H9 (cell line): ENCODE measurements at regions not wholly inside any gene's neighbourhood (a gene's known extent, or its start where the extent isn't known, plus 50 kb on each side); places are given as distances from the start of the nearest gene placed in this dataset.

Source experiments
- DNase-seq: peaks from one replicate; pipeline ENCODE4 v3.0.0-alpha.2; 2017
- H2AFZ ChIP-seq: one replicate; pipeline ENCODE4 v1.6.1; 2013; ENCODE audit warnings: mild to moderate bottlenecking, low read length, control low read depth, moderate library complexity
- H2AK5ac ChIP-seq: 2 replicates; pipeline ENCODE4 v1.6.1; 2013; ENCODE audit warnings: low read length, control low read depth, mixed read lengths; ENCODE audit not compliant: insufficient read length
- H2BK120ac ChIP-seq: one replicate; pipeline ENCODE4 v1.6.1; 2013; ENCODE audit warnings: low read depth, mild to moderate bottlenecking, low read length, control low read depth, inconsistent platforms; ENCODE audit not compliant: poor library complexity, severe bottlenecking
- H2BK12ac ChIP-seq: 2 replicates; pipeline ENCODE4 v1.6.1; 2013; ENCODE audit warnings: low read length, control low read depth, mixed read lengths, low read depth; ENCODE audit not compliant: insufficient read length
- H2BK15ac ChIP-seq: 2 replicates; pipeline ENCODE4 v1.6.1; 2013; ENCODE audit warnings: low read depth, low read length, control low read depth
- H2BK20ac ChIP-seq: one replicate; pipeline ENCODE4 v1.6.1; 2013; ENCODE audit warnings: low read depth, mild to moderate bottlenecking, low read length, control low read depth, inconsistent platforms; ENCODE audit not compliant: poor library complexity, severe bottlenecking
- H2BK5ac ChIP-seq: 2 replicates; pipeline ENCODE4 v1.6.1; 2013; ENCODE audit warnings: low read length, control low read depth, mixed read lengths; ENCODE audit not compliant: insufficient read length
- H3K14ac ChIP-seq: 2 replicates; pipeline ENCODE4 v1.6.1; 2013; ENCODE audit warnings: low read length, control low read depth; ENCODE audit not compliant: insufficient read depth
- H3K18ac ChIP-seq: 2 replicates; pipeline ENCODE4 v1.6.1; 2013; ENCODE audit warnings: low read depth, mild to moderate bottlenecking, mixed read lengths, low read length, control low read depth; ENCODE audit not compliant: insufficient read length
- H3K23ac ChIP-seq: 2 replicates; pipeline ENCODE4 v1.6.1; 2013; ENCODE audit warnings: low read length, control low read depth, mixed read lengths, low read depth; ENCODE audit not compliant: insufficient read length
- H3K23me2 ChIP-seq: 2 replicates; pipeline ENCODE4 v1.6.1; 2013; ENCODE audit warnings: low read depth, mild to moderate bottlenecking, mixed read lengths, low read length, control low read depth; ENCODE audit not compliant: insufficient read length, poor library complexity, severe bottlenecking
- H3K27ac ChIP-seq: 2 replicates; pipeline ENCODE4 v1.5.1; 2013; ENCODE audit warnings: low read length, control low read depth, mixed read lengths, low read depth; ENCODE audit not compliant: insufficient read length
- H3K27me3 ChIP-seq: 2 replicates; pipeline ENCODE4 v1.6.1; 2013; ENCODE audit warnings: low read length, control low read depth, inconsistent platforms; ENCODE audit not compliant: insufficient read depth
- H3K4ac ChIP-seq: 2 replicates; pipeline ENCODE4 v1.6.1; 2013; ENCODE audit warnings: low read depth, mild to moderate bottlenecking, control low read depth, inconsistent platforms, low read length, moderate library complexity
- H3K4me1 ChIP-seq: 2 replicates; pipeline ENCODE4 v1.6.1; 2013; ENCODE audit warnings: low read length, control low read depth, inconsistent platforms; ENCODE audit not compliant: insufficient read depth
- H3K4me2 ChIP-seq: 2 replicates; pipeline ENCODE4 v1.6.1; 2013; ENCODE audit warnings: low read length, control low read depth, mixed read lengths; ENCODE audit not compliant: insufficient read length, insufficient read depth
- H3K56ac ChIP-seq: 2 replicates; pipeline ENCODE4 v1.6.1; 2013; ENCODE audit warnings: low read depth, mild to moderate bottlenecking, mixed read lengths, low read length, control low read depth; ENCODE audit not compliant: insufficient read length
- H3K79me1 ChIP-seq: 2 replicates; pipeline ENCODE4 v1.6.1; 2013; ENCODE audit warnings: low read depth, mild to moderate bottlenecking, moderate library complexity, low read length, control low read depth, inconsistent platforms; ENCODE audit not compliant: insufficient read depth, poor library complexity, severe bottlenecking
- H3K79me2 ChIP-seq: 2 replicates; pipeline ENCODE4 v1.6.1; 2013; ENCODE audit warnings: low read length, control low read depth, inconsistent platforms; ENCODE audit not compliant: insufficient read depth
- H3K9ac ChIP-seq: 2 replicates; pipeline ENCODE4 v1.6.1; 2013; ENCODE audit warnings: low read length, control low read depth, mixed read lengths; ENCODE audit not compliant: insufficient read length; ENCODE audit errors: extremely low read depth
- H3K9me3 ChIP-seq: one replicate; pipeline ENCODE4 v1.6.1; 2013; ENCODE audit warnings: low read depth, low read length, inconsistent platforms; ENCODE audit not compliant: control insufficient read depth
- H3T11ph ChIP-seq: one replicate; pipeline ENCODE4 v1.6.1; 2013; ENCODE audit warnings: mild to moderate bottlenecking, low read length, control low read depth, inconsistent platforms
- H4K20me1 ChIP-seq: one replicate; pipeline ENCODE4 v1.6.1; 2013; ENCODE audit not compliant: control insufficient read depth, insufficient read length, insufficient read depth
- H4K5ac ChIP-seq: 2 replicates; pipeline ENCODE4 v1.6.1; 2013; ENCODE audit warnings: low read depth, mild to moderate bottlenecking, mixed read lengths, low read length, control low read depth; ENCODE audit not compliant: insufficient read length
- H4K8ac ChIP-seq: replicated peaks from 2 replicates; pipeline ENCODE4 v1.6.1; 2013; ENCODE audit warnings: low read length, control low read depth, mixed read lengths, low read depth; ENCODE audit not compliant: insufficient read length
- H4K91ac ChIP-seq: 2 replicates; pipeline ENCODE4 v1.6.1; 2013; ENCODE audit warnings: low read depth, mild to moderate bottlenecking, moderate library complexity, mixed read lengths, low read length, control low read depth; ENCODE audit not compliant: insufficient read length
- H3K27ac Mint-ChIP-seq, 3 experiments: 2 replicates in 2 of 3; 3 replicates in 1 of 3; pipeline ENCODE4 v1.8.0; 2020 to 2021; ENCODE audit warnings: mixed read lengths in 3 of 3, mild to moderate bottlenecking in 1 of 3, moderate library complexity in 1 of 3
- H3K27me3 Mint-ChIP-seq: 2 replicates; pipeline ENCODE4 v1.8.0; 2021; ENCODE audit warnings: low read depth, mild to moderate bottlenecking, moderate library complexity, mixed read lengths
- H3K36me3 Mint-ChIP-seq, 3 experiments: 2 replicates in 2 of 3; 3 replicates in 1 of 3; pipeline ENCODE4 v1.8.0; 2020 to 2021; ENCODE audit warnings: low read depth in 3 of 3, mixed read lengths in 3 of 3; ENCODE audit not compliant: insufficient read depth in 1 of 3
- H3K4me1 Mint-ChIP-seq, 2 experiments: 2 replicates each; pipeline ENCODE4 v1.8.0; 2020; ENCODE audit warnings: mixed read lengths in 2 of 2
- H3K4me3 Mint-ChIP-seq, 2 experiments: 2 replicates in 1 of 2; 3 replicates in 1 of 2; pipeline ENCODE4 v1.8.0; 2020 to 2021; ENCODE audit warnings: mild to moderate bottlenecking in 2 of 2, mixed read lengths in 2 of 2, moderate library complexity in 1 of 2
- H3K9me3 Mint-ChIP-seq, 2 experiments: 2 replicates in 1 of 2; 3 replicates in 1 of 2; pipeline ENCODE4 v1.8.0; 2020; ENCODE audit warnings: mild to moderate bottlenecking in 2 of 2, mixed read lengths in 2 of 2, moderate library complexity in 1 of 2
- CTCF ChIP-seq: fragments of 200-600 bp; sonication (generic); conservative IDR thresholded peaks from 3 replicates; pipeline ENCODE4 v1.8.0; 2021; ENCODE audit warnings: antibody characterized with exemption, mild to moderate bottlenecking
- WGBS: extraction: QIAGEN DNeasy Blood & Tissue Kit; methylation state at CpG from one replicate; pipeline ENCODE4 v1.1.7; 2013; ENCODE audit warnings: missing lambda C conversion rate, low lambda C conversion rate, mixed read lengths; ENCODE audit not compliant: insufficient read length; ENCODE audit errors: extremely low coverage; 5-methylcytosine and 5-hydroxymethylcytosine counted together

GRCh38 chr3:102037791-102038190 is 188.5 kb downstream of the NFKBIZ start:
- no peak for DNase-seq
- no peak overlapping the region for H3K27ac ChIP-seq
- no peak overlapping the region for H4K91ac ChIP-seq
- no peaks in the 10 kb centered on the region for H3K23me2 ChIP-seq
- H3K79me1 ChIP-seq = no peaks in the 10 kb centered on the region
- H3T11ph ChIP-seq = no peak overlapping the region
- H3K56ac ChIP-seq = no peak overlapping the region
- no peak overlapping the region for H3K4ac ChIP-seq
- H2BK120ac ChIP-seq = no peak overlapping the region
- Mint-ChIP-seq H3K27ac (no peak overlapping the region), H3K4me3 (no peak overlapping the region), H3K4me1 (no peaks in the 10 kb centered on the region), H3K36me3 (peaks cover 12 to 24% (median 19%) of the 10 kb centered on the region in 3 experiments), H3K9me3 (peaks cover 30 to 31% of the 10 kb centered on the region in 2 experiments), H3K27me3 (no peaks in the 10 kb centered on the region)
- H3K9me3 ChIP-seq = peaks cover 4% of the 10 kb centered on the region
- H3K23ac ChIP-seq = no peak overlapping the region
- H2BK15ac ChIP-seq = no peak overlapping the region
- H3K14ac ChIP-seq = no peak overlapping the region
- H4K8ac ChIP-seq = no peak overlapping the region
- no peak overlapping the region for H2BK12ac ChIP-seq
- no peak overlapping the region for H2BK20ac ChIP-seq
- H2AFZ ChIP-seq = no peak overlapping the region
- WGBS = no CpG with 5 or more reads among the region's 2 CpGs
- H3K18ac ChIP-seq = no peak overlapping the region
- no peak overlapping the region for H4K5ac ChIP-seq
- no peak overlapping the region for H3K9ac ChIP-seq
- H3K4me2 ChIP-seq = no peak overlapping the region
- no peak for TF ChIP-seq CTCF
- no peak overlapping the region for H2BK5ac ChIP-seq
- H3K79me2 ChIP-seq = no peaks in the 10 kb centered on the region
- no peaks in the 10 kb centered on the region for H3K4me1 ChIP-seq
- no peak overlapping the region for H2AK5ac ChIP-seq
- no peaks in the 10 kb centered on the region for H4K20me1 ChIP-seq
- no peaks in the 10 kb centered on the region for H3K27me3 ChIP-seq
